ENCODE measurements at regions not wholly inside any gene's neighbourhood (a gene's known extent, or its start where the extent isn't known, plus 50 kb on each side); places are given as distances from the start of the nearest gene placed in this dataset.

- H3K36me3 ChIP-seq (ENCODE audit: control insufficient read depth in 1 of 2, insufficient read depth in 2 of 2, low read length in 1 of 2): no peaks in the 10 kb centered on the region
- DNase-seq: no peak
- intact Hi-C loops (cut with DNase I): no loop called here
- H3K4me1 ChIP-seq (ENCODE audit: control insufficient read depth in 1 of 2, insufficient read depth in 2 of 2, low read length in 2 of 2): no peaks in the 10 kb centered on the region
- no peaks in the 10 kb centered on the region for H3K27me3 ChIP-seq (ENCODE audit: control insufficient read depth in 1 of 2, insufficient read depth in 2 of 2, low read length in 1 of 2)
- H3K27ac ChIP-seq (ENCODE audit: low read depth in 1 of 2, low read length in 2 of 2): no peak overlapping the region
- H3K9me3 ChIP-seq (ENCODE audit: control insufficient read depth, low read length): no peaks in the 10 kb centered on the region
- 70 to 75% methylated on average over 2 of the region's 2 CpGs for WGBS, 2 donors
- no peak for ATAC-seq (ENCODE audit: low FRiP score)
- H3K4me3 ChIP-seq (ENCODE audit: low read length in 2 of 2): no peak overlapping the region
These were observed 143.9 kb upstream of the PREP start for GRCh38 chr6:105546754-105547153.

GRCh38 chr6:105545947-105546731 lies 143.3 kb upstream of the PREP start:
- H3K36me3 ChIP-seq (ENCODE audit: control insufficient read depth in 1 of 2, insufficient read depth in 2 of 2, low read length in 1 of 2): no peaks in the 10 kb centered on the region
- H3K9me3 ChIP-seq (ENCODE audit: control insufficient read depth, low read length): no peaks in the 10 kb centered on the region
- 87 to 89% methylated on average over 11 of the region's 11 CpGs for WGBS, 2 donors
- no peak overlapping the region for H3K27ac ChIP-seq (ENCODE audit: low read depth in 1 of 2, low read length in 2 of 2)
- intact Hi-C loops (cut with DNase I): no loop called here
- H3K27me3 ChIP-seq (ENCODE audit: control insufficient read depth in 1 of 2, insufficient read depth in 2 of 2, low read length in 1 of 2): no peaks in the 10 kb centered on the region
- DNase-seq: no peak
- no peak for ATAC-seq (ENCODE audit: low FRiP score)
- H3K4me3 ChIP-seq (ENCODE audit: low read length in 2 of 2): no peak overlapping the region
- H3K4me1 ChIP-seq (ENCODE audit: control insufficient read depth in 1 of 2, insufficient read depth in 2 of 2, low read length in 2 of 2): no peaks in the 10 kb centered on the region

GRCh38 chr6:105545228-105545920 lies 142.5 kb upstream of the PREP start:
- ATAC-seq (ENCODE audit: low FRiP score) (no peak), DNase-seq (no peak)
- no peaks in the 10 kb centered on the region for H3K27me3 ChIP-seq (ENCODE audit: control insufficient read depth in 1 of 2, insufficient read depth in 2 of 2, low read length in 1 of 2)
- H3K36me3 ChIP-seq (ENCODE audit: control insufficient read depth in 1 of 2, insufficient read depth in 2 of 2, low read length in 1 of 2): no peaks in the 10 kb centered on the region
- intact Hi-C loops (cut with DNase I): no loop called here
- no peaks in the 10 kb centered on the region for H3K9me3 ChIP-seq (ENCODE audit: control insufficient read depth, low read length)
- no peak overlapping the region for H3K4me3 ChIP-seq (ENCODE audit: low read length in 2 of 2)
- H3K27ac ChIP-seq (ENCODE audit: low read depth in 1 of 2, low read length in 2 of 2): no peak overlapping the region
- no peaks in the 10 kb centered on the region for H3K4me1 ChIP-seq (ENCODE audit: control insufficient read depth in 1 of 2, insufficient read depth in 2 of 2, low read length in 2 of 2)
- WGBS, 2 donors: 85 to 87% methylated on average over 4 of the region's 4 CpGs

GRCh38 chr6:105539911-105540310 lies 137.0 kb upstream of the PREP start:
- H3K36me3 ChIP-seq (ENCODE audit: control insufficient read depth in 1 of 2, insufficient read depth in 2 of 2, low read length in 1 of 2): no peaks in the 10 kb centered on the region
- ATAC-seq (ENCODE audit: low FRiP score) (no peak), DNase-seq (no peak)
- H3K4me1 ChIP-seq (ENCODE audit: control insufficient read depth in 1 of 2, insufficient read depth in 2 of 2, low read length in 2 of 2): no peaks in the 10 kb centered on the region
- no peaks in the 10 kb centered on the region for H3K27me3 ChIP-seq (ENCODE audit: control insufficient read depth in 1 of 2, insufficient read depth in 2 of 2, low read length in 1 of 2)
- H3K27ac ChIP-seq (ENCODE audit: low read depth in 1 of 2, low read length in 2 of 2): no peak overlapping the region
- no peak overlapping the region for H3K4me3 ChIP-seq (ENCODE audit: low read length in 2 of 2)
- WGBS, 2 donors: 89 to 91% methylated on average over 5 of the region's 5 CpGs
- H3K9me3 ChIP-seq (ENCODE audit: control insufficient read depth, low read length): no peaks in the 10 kb centered on the region
- intact Hi-C loops (cut with DNase I): no loop called here

- WGBS, 2 donors: 76 to 77% methylated on average over 2 of the region's 2 CpGs
- intact Hi-C loops (cut with DNase I): no loop called here
- no peak for ATAC-seq (ENCODE audit: low FRiP score)
These were observed 135.2 kb upstream of the PREP start for GRCh38 chr6:105537981-105538578.

GRCh38 chr6:105536961-105537360 lies 134.1 kb upstream of the PREP start:
- H3K27ac ChIP-seq (ENCODE audit: low read depth in 1 of 2, low read length in 2 of 2): no peak overlapping the region
- H3K36me3 ChIP-seq (ENCODE audit: control insufficient read depth in 1 of 2, insufficient read depth in 2 of 2, low read length in 1 of 2): no peaks in the 10 kb centered on the region
- no peak for DNase-seq
- H3K4me3 ChIP-seq (ENCODE audit: low read length in 2 of 2): no peak overlapping the region
- H3K27me3 ChIP-seq (ENCODE audit: control insufficient read depth in 1 of 2, insufficient read depth in 2 of 2, low read length in 1 of 2): no peaks in the 10 kb centered on the region
- H3K9me3 ChIP-seq (ENCODE audit: control insufficient read depth, low read length): no peaks in the 10 kb centered on the region
- no peak for ATAC-seq (ENCODE audit: low FRiP score)
- H3K4me1 ChIP-seq (ENCODE audit: control insufficient read depth in 1 of 2, insufficient read depth in 2 of 2, low read length in 2 of 2): no peaks in the 10 kb centered on the region
- intact Hi-C loops (cut with DNase I): no loop called here
- WGBS, 2 donors: 39 to 42% methylated on average over 3 of the region's 3 CpGs

More at GRCh38 chr6:105537981-105538578, 135.2 kb upstream of the PREP start:
- no peak for DNase-seq
- no peak overlapping the region for H3K27ac ChIP-seq (ENCODE audit: low read depth in 1 of 2, low read length in 2 of 2)
- H3K9me3 ChIP-seq (ENCODE audit: control insufficient read depth, low read length): no peaks in the 10 kb centered on the region
- no peaks in the 10 kb centered on the region for H3K36me3 ChIP-seq (ENCODE audit: control insufficient read depth in 1 of 2, insufficient read depth in 2 of 2, low read length in 1 of 2)
- H3K4me1 ChIP-seq (ENCODE audit: control insufficient read depth in 1 of 2, insufficient read depth in 2 of 2, low read length in 2 of 2): no peaks in the 10 kb centered on the region
- no peaks in the 10 kb centered on the region for H3K27me3 ChIP-seq (ENCODE audit: control insufficient read depth in 1 of 2, insufficient read depth in 2 of 2, low read length in 1 of 2)
- no peak overlapping the region for H3K4me3 ChIP-seq (ENCODE audit: low read length in 2 of 2)

- WGBS, 2 donors: 84 to 89% methylated on average over 3 of the region's 3 CpGs
These were observed 130.4 kb upstream of the PREP start for GRCh38 chr6:105533301-105533700.

GRCh38 chr6:105526225-105526872 lies 123.5 kb upstream of the PREP start:
- H3K27ac ChIP-seq (ENCODE audit: low read depth in 1 of 2, low read length in 2 of 2): no peak overlapping the region
- 82 to 87% methylated on average over 2 of the region's 2 CpGs for WGBS, 2 donors
- H3K27me3 ChIP-seq (ENCODE audit: control insufficient read depth in 1 of 2, insufficient read depth in 2 of 2, low read length in 1 of 2): no peaks in the 10 kb centered on the region
- H3K4me1 ChIP-seq (ENCODE audit: control insufficient read depth in 1 of 2, insufficient read depth in 2 of 2, low read length in 2 of 2): no peaks in the 10 kb centered on the region
- no peak for ATAC-seq (ENCODE audit: low FRiP score)
- H3K36me3 ChIP-seq (ENCODE audit: control insufficient read depth in 1 of 2, insufficient read depth in 2 of 2, low read length in 1 of 2): no peaks in the 10 kb centered on the region
- H3K4me3 ChIP-seq (ENCODE audit: low read length in 2 of 2): no peak overlapping the region
- peaks cover 1% of the 10 kb centered on the region for H3K9me3 ChIP-seq (ENCODE audit: control insufficient read depth, low read length)
- intact Hi-C loops (cut with DNase I): no loop called here
- DNase-seq: no peak

More at GRCh38 chr6:105533301-105533700, 130.4 kb upstream of the PREP start:
- Histone ChIP-seq H3K36me3 (ENCODE audit: control insufficient read depth in 1 of 2, insufficient read depth in 2 of 2, low read length in 1 of 2) (no peaks in the 10 kb centered on the region), H3K4me3 (ENCODE audit: low read length in 2 of 2) (no peak overlapping the region), H3K27ac (ENCODE audit: low read depth in 1 of 2, low read length in 2 of 2) (no peak overlapping the region), H3K27me3 (ENCODE audit: control insufficient read depth in 1 of 2, insufficient read depth in 2 of 2, low read length in 1 of 2) (no peaks in the 10 kb centered on the region), H3K9me3 (ENCODE audit: control insufficient read depth, low read length) (no peaks in the 10 kb centered on the region), H3K4me1 (ENCODE audit: control insufficient read depth in 1 of 2, insufficient read depth in 2 of 2, low read length in 2 of 2) (no peaks in the 10 kb centered on the region)
- ATAC-seq (ENCODE audit: low FRiP score) (no peak), DNase-seq (no peak)
- intact Hi-C loops (cut with DNase I): no loop called here

All from aorta (tissue), 5 donors.